Medulla oblongata (tissue), 1 donor: ENCODE measurements at regions not wholly inside any gene's neighbourhood (a gene's known extent, or its start where the extent isn't known, plus 50 kb on each side); places are given as distances from the start of the nearest gene placed in this dataset.

Source experiments
- DNase-seq: peaks from one replicate; pipeline ENCODE4 v3.0.0-alpha.2; 2015; ENCODE audit errors: extremely low spot score

GRCh38 chr17:77668518-77668917, 290.0 kb upstream of the TNRC6C start:
- no peak for DNase-seq

GRCh38 chr17:77670173-77670572, 288.3 kb upstream of the TNRC6C start:
- no peak for DNase-seq

GRCh38 chr17:77674358-77674757, 284.1 kb upstream of the TNRC6C start:
- no peak for DNase-seq

- no peak for DNase-seq
Observed at GRCh38 chr17:77675411-77675810, 283.1 kb upstream of the TNRC6C start.

- no peak for DNase-seq
Observed at GRCh38 chr17:77675816-77676215, 282.7 kb upstream of the TNRC6C start.

GRCh38 chr17:77676237-77676661, 282.3 kb upstream of the TNRC6C start:
- no peak for DNase-seq

- no peak for DNase-seq
Observed at GRCh38 chr17:77677211-77677610, 281.3 kb upstream of the TNRC6C start.

GRCh38 chr17:77677630-77678029, 280.9 kb upstream of the TNRC6C start:
- no peak for DNase-seq

- no peak for DNase-seq
Observed at GRCh38 chr17:77679589-77679988, 278.9 kb upstream of the TNRC6C start.

GRCh38 chr17:77681861-77682260, 276.6 kb upstream of the TNRC6C start:
- peak; percentile 20 for DNase-seq

- DNase-seq = no peak
Observed at GRCh38 chr17:77684803-77685798, 273.4 kb upstream of the TNRC6C start.

- DNase-seq = no peak
Observed at GRCh38 chr17:77685881-77686486, 272.5 kb upstream of the TNRC6C start.

GRCh38 chr17:77686903-77687302, 271.6 kb upstream of the TNRC6C start:
- no peak for DNase-seq

- DNase-seq = no peak
Observed at GRCh38 chr17:77687417-77687816, 271.1 kb upstream of the TNRC6C start.

- DNase-seq = no peak
Observed at GRCh38 chr17:77687921-77688320, 270.6 kb upstream of the TNRC6C start.

- no peak for DNase-seq
Observed at GRCh38 chr17:77688369-77688768, 270.1 kb upstream of the TNRC6C start.

GRCh38 chr17:77690271-77691161, 268.0 kb upstream of the TNRC6C start:
- DNase-seq = no peak

- no peak for DNase-seq
Observed at GRCh38 chr17:77691216-77692085, 267.1 kb upstream of the TNRC6C start.

GRCh38 chr17:77692571-77693161, 265.8 kb upstream of the TNRC6C start:
- DNase-seq = no peak

- no peak for DNase-seq
Observed at GRCh38 chr17:77693301-77693700, 265.2 kb upstream of the TNRC6C start.

- no peak for DNase-seq
Observed at GRCh38 chr17:77693776-77694175, 264.7 kb upstream of the TNRC6C start.
